Muscle of arm (tissue), 1 donor: ENCODE measurements at regions not wholly inside any gene's neighbourhood (a gene's known extent, or its start where the extent isn't known, plus 50 kb on each side); places are given as distances from the start of the nearest gene placed in this dataset.
"Not testable (repeated sequence)": the region's sequence is repeated elsewhere in the genome, so short reads cannot be mapped to it uniquely, and the experiment has no call there.

Source experiments
- DNase-seq: peaks from one replicate; pipeline ENCODE4 v3.0.0-alpha.2; 2013

GRCh38 chr7:115789901-115790300 lies 240.7 kb downstream of the TFEC start:
- DNase-seq: no peak

- not testable (repeated sequence) for DNase-seq
These were observed 241.1 kb downstream of the TFEC start for GRCh38 chr7:115789473-115789872.

GRCh38 chr7:115782696-115783490 lies 247.7 kb downstream of the TFEC start:
- DNase-seq: peak; percentile 19

- DNase-seq: no peak
These were observed 251.0 kb downstream of the TFEC start for GRCh38 chr7:115779561-115779960.

- DNase-seq: no peak
These were observed 254.6 kb downstream of the TFEC start for GRCh38 chr7:115775981-115776380.

- no peak for DNase-seq
These were observed 267.2 kb downstream of the TFEC start for GRCh38 chr7:115763347-115763746.

- DNase-seq: no peak
These were observed 272.5 kb downstream of the TFEC start for GRCh38 chr7:115758025-115758424.

GRCh38 chr7:115754226-115754625 lies 276.3 kb downstream of the TFEC start:
- DNase-seq: no peak

- DNase-seq: no peak
These were observed 280.6 kb downstream of the TFEC start for GRCh38 chr7:115749924-115750323.

GRCh38 chr7:115748123-115748738 lies 282.3 kb downstream of the TFEC start:
- peak; percentile 13 for DNase-seq

GRCh38 chr7:115747174-115747573 lies 283.4 kb downstream of the TFEC start:
- DNase-seq: no peak

GRCh38 chr7:115740043-115740442 lies 290.5 kb downstream of the TFEC start:
- no peak for DNase-seq

- no peak for DNase-seq
These were observed 295.9 kb downstream of the TFEC start for GRCh38 chr7:115734641-115735040.

GRCh38 chr7:115731796-115732471 lies 298.6 kb downstream of the TFEC start:
- no peak for DNase-seq

- DNase-seq: no peak
These were observed 302.0 kb downstream of the TFEC start for GRCh38 chr7:115728518-115728917.

GRCh38 chr7:115724400-115725056 lies 306.0 kb downstream of the TFEC start:
- DNase-seq: no peak

GRCh38 chr7:115722302-115722977 lies 308.1 kb downstream of the TFEC start:
- peak; percentile 7 for DNase-seq

GRCh38 chr7:115721293-115722217 lies 309.0 kb downstream of the TFEC start:
- no peak for DNase-seq

GRCh38 chr7:115719963-115720362 lies 310.6 kb downstream of the TFEC start:
- no peak for DNase-seq

- no peak for DNase-seq
These were observed 320.9 kb downstream of the TFEC start for GRCh38 chr7:115709664-115710063.

- DNase-seq: no peak
These were observed 322.6 kb downstream of the TFEC start for GRCh38 chr7:115708013-115708341.
